HG03439 (cell line): ENCODE measurements at regions not wholly inside any gene's neighbourhood (a gene's known extent, or its start where the extent isn't known, plus 50 kb on each side); places are given as distances from the start of the nearest gene placed in this dataset.

ENCODE experiments used
- ATAC-seq: cut with Tn5 transposase; IDR thresholded peaks from one replicate; pipeline ENCODE4 v1.9.1; 2021; ENCODE audit warnings: mild to moderate bottlenecking, moderate library complexity; ENCODE audit not compliant: unreplicated experiment

DNA sequence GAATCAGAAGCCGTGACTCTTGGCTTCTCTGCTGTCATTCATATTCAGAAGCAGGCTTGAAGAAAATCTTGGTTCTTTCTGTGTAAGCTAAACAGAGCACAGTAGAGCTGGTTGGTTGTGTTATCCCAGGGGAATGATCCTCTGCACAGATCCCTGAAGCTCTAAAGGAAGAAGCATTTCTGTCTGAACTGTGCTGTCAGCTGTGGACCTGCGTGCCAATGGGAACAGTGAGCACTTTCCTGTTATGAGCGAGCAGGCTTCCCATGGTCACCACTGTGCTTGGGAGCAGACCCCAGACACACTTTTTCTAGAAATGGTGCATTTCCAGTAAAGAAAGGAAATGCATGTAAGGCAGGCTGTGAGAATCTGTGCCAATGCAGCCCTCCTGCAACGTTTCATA, 490.2 kb downstream of the EPM2A start:
- no peak for ATAC-seq

DNA sequence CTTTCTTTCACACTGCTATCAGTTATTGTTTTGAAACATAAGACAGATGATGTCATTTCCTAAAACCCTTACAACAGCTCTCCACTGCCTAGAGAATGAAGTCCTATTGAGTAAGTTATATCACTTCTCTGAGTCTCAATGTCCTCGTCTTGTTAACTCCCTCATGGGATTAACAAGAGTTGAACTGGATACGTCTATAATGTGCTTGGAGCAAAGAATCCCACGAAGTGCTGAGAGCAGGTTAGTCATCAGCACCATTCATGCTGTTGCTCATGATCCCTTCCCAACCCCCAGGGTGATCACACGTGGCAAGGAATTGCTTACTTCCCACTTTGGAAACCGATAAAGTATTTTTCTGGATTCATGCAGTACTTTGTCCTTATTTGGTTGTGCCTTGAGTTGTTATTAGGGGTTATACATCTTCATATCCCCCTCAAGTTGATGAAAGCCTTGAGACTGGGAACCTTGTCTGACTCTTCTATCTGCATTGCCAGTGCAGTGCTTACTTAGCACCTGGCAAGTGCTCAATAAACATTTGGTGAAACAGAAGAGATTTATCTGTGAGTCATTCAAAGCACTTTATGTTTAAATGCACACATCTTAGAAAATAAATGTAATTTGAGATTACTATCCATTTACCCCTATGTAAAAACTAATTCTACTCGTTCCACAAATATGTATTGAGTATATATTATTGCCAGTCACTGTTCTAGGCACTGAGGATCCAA, 487.5 kb downstream of the EPM2A start:
- no peak for ATAC-seq

DNA sequence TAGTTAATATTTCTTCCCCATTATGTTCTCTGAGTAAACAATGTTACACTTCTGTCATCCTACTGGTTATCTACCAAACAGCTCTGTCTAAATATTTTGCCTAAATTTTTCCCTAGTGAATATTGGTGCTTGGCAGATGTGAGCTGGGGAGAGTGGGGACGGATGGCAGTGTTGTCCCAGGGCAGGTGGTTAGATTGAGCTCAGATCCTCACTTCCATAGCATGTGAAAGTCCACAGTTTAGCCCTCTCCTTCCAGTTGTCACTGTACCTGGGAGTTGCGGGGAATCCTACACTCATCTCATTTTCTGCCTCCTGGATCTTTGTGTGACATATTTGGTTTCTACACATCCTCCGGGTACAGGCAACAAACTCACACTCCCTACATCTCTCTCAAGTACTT, 484.9 kb downstream of the EPM2A start:
- ATAC-seq, result no peak

DNA sequence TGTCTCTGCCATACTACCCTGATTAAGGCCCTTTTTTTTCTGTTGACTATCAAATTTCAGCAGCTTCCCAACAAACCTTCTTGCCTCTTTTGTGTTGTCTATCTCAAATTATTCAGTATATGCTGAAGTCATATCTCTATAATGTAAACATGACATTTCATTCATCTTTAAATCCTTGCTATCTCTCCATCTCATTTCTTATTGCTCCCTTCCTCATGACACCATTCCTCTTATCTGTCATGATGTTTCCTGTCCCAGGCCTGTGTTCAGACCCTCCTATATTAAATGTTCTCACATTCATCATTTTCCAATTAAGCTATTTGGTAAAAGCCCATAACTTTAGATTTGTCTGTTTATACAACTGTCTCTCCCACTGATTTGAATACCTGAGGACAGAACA, 482.6 kb downstream of the EPM2A start:
- ATAC-seq, result no peak

GRCh38 chr6:145254649-145255401, 480.5 kb downstream of the EPM2A start:
- no peak for ATAC-seq

- no peak for ATAC-seq
Observed at GRCh38 chr6:145257704-145258103, 477.6 kb downstream of the EPM2A start.

DNA sequence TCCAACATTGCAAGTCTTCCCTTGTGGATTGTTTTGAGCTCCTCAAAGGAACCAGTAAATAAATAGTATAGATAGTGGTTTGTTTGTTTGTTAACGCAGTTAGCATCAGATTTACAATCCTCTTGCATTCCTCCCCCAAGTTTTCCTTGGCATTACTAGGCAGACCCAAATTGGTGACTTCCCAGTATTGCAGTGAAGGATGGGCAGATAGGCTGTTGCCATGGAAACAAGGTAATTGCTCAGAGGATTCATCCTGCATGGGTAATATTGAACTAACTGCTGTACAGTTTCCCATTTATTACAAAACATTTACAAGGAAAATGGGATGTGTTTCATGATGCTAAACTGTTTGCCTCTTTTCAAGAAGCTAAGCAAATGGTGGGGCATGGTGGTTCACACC, 477.2 kb downstream of the EPM2A start:
- ATAC-seq, result no peak

- ATAC-seq, result no peak
Observed at GRCh38 chr6:145260484-145261175, 474.7 kb downstream of the EPM2A start.

DNA sequence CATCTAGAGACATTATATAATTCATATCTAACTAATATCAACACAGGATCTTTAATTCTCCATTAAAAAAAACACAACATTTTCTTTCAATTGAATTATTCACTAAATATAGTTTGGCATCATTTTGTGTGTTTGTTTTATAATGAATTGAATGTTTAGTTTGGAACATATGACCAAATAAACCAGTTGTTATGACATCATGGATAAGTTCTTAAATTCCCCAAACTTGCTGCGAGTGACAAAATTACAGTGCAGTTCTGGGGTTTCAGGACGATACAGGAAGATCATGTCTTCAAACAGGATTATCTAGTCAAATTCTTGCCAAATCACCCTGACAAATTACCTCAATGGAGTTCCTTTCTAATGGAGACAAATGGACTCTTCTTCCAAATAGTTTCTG, 473.6 kb downstream of the EPM2A start:
- ATAC-seq, result no peak

DNA sequence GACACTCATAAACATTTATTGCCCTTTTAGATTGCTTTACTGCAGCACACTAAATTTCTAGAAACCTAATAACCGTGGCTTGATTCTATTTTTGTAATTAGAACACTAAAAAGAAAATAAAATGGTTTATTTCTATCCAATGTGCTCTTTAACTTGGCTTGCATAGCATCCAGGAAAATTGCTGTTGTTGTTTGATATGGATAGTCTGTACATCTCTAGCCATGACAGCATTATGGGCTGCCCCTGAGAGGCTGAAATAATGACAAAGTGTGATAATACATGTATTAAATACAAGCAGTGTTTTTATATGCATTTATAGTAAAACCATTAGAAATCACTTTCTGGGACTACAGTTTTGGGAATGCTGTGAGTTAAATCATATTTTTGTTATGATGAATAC, 472.5 kb downstream of the EPM2A start:
- ATAC-seq, result no peak

DNA sequence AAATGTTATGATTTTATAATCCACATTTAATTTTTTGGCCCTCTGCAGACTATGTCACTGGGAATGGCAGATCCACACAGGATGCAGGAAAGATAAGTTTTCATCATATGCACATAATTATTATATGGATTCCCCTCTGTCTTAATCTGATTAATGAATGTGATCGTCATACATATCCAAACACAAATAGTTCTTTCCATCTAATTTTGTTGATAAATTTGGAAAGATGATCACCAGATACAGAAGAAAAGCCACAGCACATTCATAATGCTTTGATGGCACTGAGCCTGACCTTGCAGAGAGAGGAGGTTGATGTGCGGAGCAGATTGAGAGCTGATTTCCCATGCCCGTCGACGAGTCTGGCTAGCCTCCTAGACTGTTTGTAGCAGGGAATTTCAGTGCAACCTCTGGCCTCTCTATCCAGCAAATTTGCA, 471.5 kb downstream of the EPM2A start:
- no peak for ATAC-seq

- ATAC-seq, result no peak
Observed at GRCh38 chr6:145266432-145267075, 468.8 kb downstream of the EPM2A start.

DNA sequence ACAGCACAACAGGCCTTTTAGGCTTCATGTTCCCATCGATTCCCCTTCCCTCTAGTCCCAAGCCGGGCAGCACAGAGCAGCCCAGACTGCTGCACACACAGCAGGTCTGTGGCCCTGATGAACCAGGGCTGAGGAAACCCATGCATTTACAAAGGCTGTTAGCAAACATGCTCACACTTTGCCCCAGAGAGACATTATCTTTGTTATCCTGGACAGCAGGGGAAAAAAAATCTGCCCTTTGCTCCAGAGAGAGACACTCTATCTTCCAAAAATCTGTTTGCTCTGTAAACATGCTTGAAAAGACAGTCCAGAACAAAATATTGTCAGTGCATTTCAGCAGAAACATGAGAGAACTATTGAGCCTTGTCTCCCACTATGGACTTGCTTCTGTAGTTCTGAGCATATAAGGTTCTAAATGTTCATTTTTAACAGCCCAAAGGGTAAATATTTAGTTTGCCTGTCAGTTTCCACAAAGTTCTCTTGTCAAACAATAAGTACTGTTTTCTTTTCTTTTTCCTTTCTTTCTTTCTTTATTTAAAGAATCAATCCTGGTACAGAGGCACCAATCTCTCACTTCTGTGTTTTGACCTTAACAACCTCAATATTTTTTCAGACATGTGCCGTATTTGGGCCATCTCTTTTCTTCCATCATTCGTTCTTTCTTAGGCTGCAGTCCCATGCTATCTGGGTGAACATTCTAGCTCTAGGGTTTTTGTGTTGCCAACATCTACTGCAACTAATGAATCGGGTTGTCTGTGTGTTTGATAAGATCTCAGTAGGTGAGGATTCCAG, 468.0 kb downstream of the EPM2A start:
- ATAC-seq, result no peak

DNA sequence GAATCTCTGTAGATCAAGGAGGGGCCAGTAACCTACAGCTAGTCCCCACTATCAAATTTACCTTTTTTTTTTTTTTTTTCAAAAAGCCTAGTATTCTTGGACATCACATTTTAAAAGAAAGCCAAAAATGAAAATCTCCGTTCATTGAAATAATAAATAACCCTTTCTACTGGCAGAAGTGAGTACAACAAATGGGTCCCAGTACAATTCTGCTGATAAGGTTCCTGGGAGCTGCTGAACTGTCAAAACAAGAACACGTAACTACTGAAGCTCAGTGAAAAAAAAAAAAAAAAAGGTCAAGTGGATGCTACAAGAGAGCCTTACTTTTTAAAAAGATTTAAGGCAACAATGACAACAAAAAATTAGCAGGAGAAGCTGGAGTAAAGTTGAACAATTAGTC, 464.9 kb downstream of the EPM2A start:
- ATAC-seq, result no peak

GRCh38 chr6:145271040-145271439, 464.3 kb downstream of the EPM2A start:
- no peak for ATAC-seq

DNA sequence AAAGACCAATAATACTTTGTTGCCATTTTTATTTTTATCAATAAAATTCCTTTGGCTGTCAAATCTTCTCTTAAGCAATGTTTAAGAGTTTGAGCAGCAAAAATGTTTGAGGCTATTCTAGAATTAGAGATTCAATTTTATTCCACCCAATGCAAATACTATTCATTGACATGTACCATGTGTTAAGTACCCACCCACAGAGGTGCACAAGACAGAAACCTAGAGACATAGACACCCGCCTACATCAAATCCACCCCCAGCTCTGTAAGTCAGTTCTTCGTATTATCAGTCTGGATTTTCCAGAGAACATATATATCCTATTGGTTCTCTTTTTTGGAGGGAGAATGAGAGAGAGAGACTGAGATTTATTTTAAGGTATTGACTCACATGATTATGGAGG, 463.7 kb downstream of the EPM2A start:
- ATAC-seq, result no peak

DNA sequence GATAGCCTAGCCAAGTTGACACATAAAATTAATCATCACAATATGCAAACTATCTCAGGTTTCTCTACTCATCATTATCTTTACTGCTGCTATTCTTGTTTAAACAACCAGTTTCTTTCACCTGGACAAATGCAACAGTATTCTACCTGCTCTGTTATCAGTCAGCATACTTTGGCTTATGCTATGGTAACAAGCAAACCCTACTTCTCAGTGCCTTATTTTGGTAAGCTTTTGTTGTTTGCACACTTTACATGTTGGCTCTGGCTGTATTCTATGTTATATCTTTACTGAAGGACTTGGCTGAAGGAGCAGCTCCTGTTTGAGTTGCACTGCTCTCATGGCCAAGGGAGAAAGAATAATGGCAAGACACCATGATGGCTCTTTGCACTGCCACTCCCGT, 463.1 kb downstream of the EPM2A start:
- ATAC-seq, result no peak

GRCh38 chr6:145273136-145273535, 462.2 kb downstream of the EPM2A start:
- no peak for ATAC-seq

DNA sequence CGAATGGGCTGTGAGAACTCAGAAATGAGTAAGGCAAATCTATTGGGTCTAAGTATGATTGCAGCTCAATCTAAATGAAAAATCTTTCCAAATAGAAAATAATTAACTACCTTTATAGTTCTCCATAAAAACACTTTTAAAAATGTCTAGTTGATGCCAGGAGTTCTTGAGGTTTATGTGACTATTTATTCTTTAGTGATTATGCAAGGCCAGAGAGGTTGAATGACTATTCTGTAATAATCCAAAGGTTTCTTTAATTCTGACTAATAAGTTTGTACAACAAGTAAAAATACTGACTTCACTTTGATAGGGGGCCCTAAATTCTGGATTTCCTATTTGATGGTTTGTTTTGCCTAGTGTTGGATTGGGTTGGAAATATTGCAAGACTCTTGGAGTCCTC, 461.2 kb downstream of the EPM2A start:
- ATAC-seq, result no peak

- ATAC-seq, result no peak
Observed at GRCh38 chr6:145275019-145275418, 460.3 kb downstream of the EPM2A start.

GRCh38 chr6:145275787-145276186, 459.5 kb downstream of the EPM2A start:
- ATAC-seq, result no peak
